HG03342 (cell line): ENCODE measurements at regions not wholly inside any gene's neighbourhood (a gene's known extent, or its start where the extent isn't known, plus 50 kb on each side); places are given as distances from the start of the nearest gene placed in this dataset.

Experiments
- ATAC-seq: cut with Tn5 transposase; IDR thresholded peaks from one replicate; pipeline ENCODE4 v1.9.1; 2021; ENCODE audit warnings: mild to moderate bottlenecking, moderate library complexity; ENCODE audit not compliant: unreplicated experiment

GRCh38 chr9:99326112-99326916, 104.2 kb downstream of the SEC61B start:
- no peak for ATAC-seq

- ATAC-seq: no peak
These were observed 104.8 kb downstream of the SEC61B start for GRCh38 chr9:99326917-99327189.

GRCh38 chr9:99327667-99328066, 105.6 kb downstream of the SEC61B start:
- no peak for ATAC-seq

GRCh38 chr9:99335280-99335679, 113.2 kb downstream of the SEC61B start:
- ATAC-seq: no peak

- no peak for ATAC-seq
These were observed 113.9 kb downstream of the SEC61B start for GRCh38 chr9:99336005-99336404.

GRCh38 chr9:99336531-99336930, 114.4 kb downstream of the SEC61B start:
- no peak for ATAC-seq

- ATAC-seq: no peak
These were observed 118.2 kb downstream of the SEC61B start for GRCh38 chr9:99340281-99340680.

GRCh38 chr9:99341686-99342085, 119.6 kb downstream of the SEC61B start:
- ATAC-seq: no peak

- ATAC-seq: no peak
These were observed 123.4 kb downstream of the SEC61B start for GRCh38 chr9:99345451-99345850.

GRCh38 chr9:99345942-99346341, 123.9 kb downstream of the SEC61B start:
- ATAC-seq: no peak

- no peak for ATAC-seq
These were observed 125.5 kb downstream of the SEC61B start for GRCh38 chr9:99347568-99347967.

- no peak for ATAC-seq
These were observed 126.2 kb downstream of the SEC61B start for GRCh38 chr9:99348289-99348688.

GRCh38 chr9:99349870-99350269, 127.8 kb downstream of the SEC61B start:
- ATAC-seq: no peak

GRCh38 chr9:99350461-99350860, 128.4 kb downstream of the SEC61B start:
- no peak for ATAC-seq

GRCh38 chr9:99351647-99352046, 129.6 kb downstream of the SEC61B start:
- ATAC-seq: no peak

GRCh38 chr9:99352826-99353225, 130.7 kb downstream of the SEC61B start:
- no peak for ATAC-seq

- no peak for ATAC-seq
These were observed 131.3 kb downstream of the SEC61B start for GRCh38 chr9:99353408-99353807.

- ATAC-seq: no peak
These were observed 132.0 kb downstream of the SEC61B start for GRCh38 chr9:99354104-99354503.

- no peak for ATAC-seq
These were observed 134.5 kb downstream of the SEC61B start for GRCh38 chr9:99356512-99356971.

GRCh38 chr9:99357575-99357974, 135.5 kb downstream of the SEC61B start:
- no peak for ATAC-seq

GRCh38 chr9:99358668-99359067, 136.6 kb downstream of the SEC61B start:
- no peak for ATAC-seq

- ATAC-seq: no peak
These were observed 137.3 kb downstream of the SEC61B start for GRCh38 chr9:99359336-99359735.

- ATAC-seq: no peak
These were observed 137.9 kb downstream of the SEC61B start for GRCh38 chr9:99360026-99360425.
